CD14-positive monocyte (primary cell): ENCODE measurements at regions not wholly inside any gene's neighbourhood (a gene's known extent, or its start where the extent isn't known, plus 50 kb on each side); places are given as distances from the start of the nearest gene placed in this dataset.

Experiments
- DNase-seq, 3 donors: peaks; one replicate each; pipeline ENCODE4 v3.0.0-alpha.2; 2011 to 2022
- H2AFZ ChIP-seq: 2 replicates; pipeline ENCODE4 v1.6.0; 2012; ENCODE audit warnings: mild to moderate bottlenecking, low read depth, low read length, inconsistent platforms; ENCODE audit not compliant: insufficient read depth, poor library complexity, severe bottlenecking
- H3K27ac ChIP-seq, 2 donors: 1 replicate in 1 of 2; 2 replicates in 1 of 2; pipeline ENCODE4 v1.5.1; 2012 to 2013; ENCODE audit warnings: low read length in 2 of 2, control low read depth in 1 of 2, inconsistent platforms in 1 of 2, low read depth in 1 of 2, mild to moderate bottlenecking in 1 of 2
- H3K27me3 ChIP-seq, 2 donors: one replicate each; pipeline versions ENCODE4 v1.6.0 to v1.6.1; 2011 to 2013; ENCODE audit warnings: low read length in 2 of 2; ENCODE audit not compliant: control insufficient read depth in 2 of 2, insufficient read depth in 2 of 2
- H3K36me3 ChIP-seq, 2 donors: replicated peaks in 1 of 2; 1 replicate in 1 of 2; 2 replicates in 1 of 2; pipeline versions ENCODE4 v1.5.1 to v1.6.1; 2012 to 2013; ENCODE audit warnings: low read length in 2 of 2, control low read depth in 1 of 2, inconsistent platforms in 1 of 2, mild to moderate bottlenecking in 1 of 2; ENCODE audit not compliant: insufficient read depth in 2 of 2, control insufficient read depth in 1 of 2
- H3K4me1 ChIP-seq, 2 donors: 1 replicate in 1 of 2; 2 replicates in 1 of 2; pipeline versions ENCODE4 v1.5.1 to v1.6.1; 2012 to 2013; ENCODE audit warnings: low read length in 2 of 2, control low read depth in 1 of 2, inconsistent platforms in 1 of 2, mild to moderate bottlenecking in 1 of 2, moderate library complexity in 1 of 2; ENCODE audit not compliant: insufficient read depth in 2 of 2, control insufficient read depth in 1 of 2
- H3K4me2 ChIP-seq: replicated peaks from 2 replicates; pipeline ENCODE3; 2012; ENCODE audit warnings: low read length, moderate library complexity, mild to moderate bottlenecking; ENCODE audit not compliant: poor library complexity, severe bottlenecking; ENCODE audit errors: extremely low read depth
- H3K4me3 ChIP-seq, 3 experiments: fragments of 200-600 bp in 1 of 3; sonication (generic) in 1 of 3; replicated peaks in 1 of 3; 1 replicate in 2 of 3; 2 replicates in 1 of 3; pipeline ENCODE4 v1.5.1; 2011 to 2013; ENCODE audit warnings: low read length in 3 of 3, mild to moderate bottlenecking in 3 of 3, control low read depth in 2 of 3, low read depth in 2 of 3, inconsistent platforms in 1 of 3, moderate library complexity in 1 of 3
- H3K79me2 ChIP-seq: 2 replicates; pipeline ENCODE4 v1.6.0; 2012; ENCODE audit warnings: mild to moderate bottlenecking, control low read depth, inconsistent platforms, low read length, moderate library complexity; ENCODE audit not compliant: insufficient read depth
- H3K9ac ChIP-seq: 2 replicates; pipeline ENCODE4 v1.6.0; 2017; ENCODE audit warnings: low read length, mild to moderate bottlenecking; ENCODE audit not compliant: insufficient read depth, poor library complexity, severe bottlenecking
- H3K9me3 ChIP-seq, 2 donors: replicated peaks in 1 of 2; 1 replicate in 1 of 2; 2 replicates in 1 of 2; pipeline versions ENCODE4 v1.5.1 to v1.6.1; 2012 to 2013; ENCODE audit warnings: low read length in 2 of 2, control low read depth in 1 of 2; ENCODE audit not compliant: control insufficient read depth in 1 of 2, insufficient read depth in 1 of 2
- H4K20me1 ChIP-seq: 2 replicates; pipeline ENCODE4 v1.6.0; 2012; ENCODE audit warnings: mild to moderate bottlenecking, low read length, control low read depth, moderate library complexity; ENCODE audit not compliant: insufficient read depth
- H3K27ac Mint-ChIP-seq, 7 donors: one replicate each; pipeline ENCODE4 v1.8.0; 2020; ENCODE audit warnings: mild to moderate bottlenecking in 7 of 7, mixed read lengths in 7 of 7, moderate library complexity in 6 of 7, inconsistent platforms in 2 of 7
- H3K27me3 Mint-ChIP-seq, 3 donors: one replicate each; pipeline ENCODE4 v1.8.0; 2021 to 2022; ENCODE audit warnings: low read depth in 3 of 3, mild to moderate bottlenecking in 3 of 3, mixed read lengths in 3 of 3, moderate library complexity in 3 of 3, inconsistent platforms in 1 of 3
- H3K36me3 Mint-ChIP-seq, 2 donors: one replicate each; pipeline ENCODE4 v1.8.0; 2020; ENCODE audit warnings: mixed read lengths in 2 of 2, inconsistent platforms in 1 of 2, mild to moderate bottlenecking in 1 of 2
- H3K4me1 Mint-ChIP-seq: one replicate; pipeline ENCODE4 v1.8.0; 2020; ENCODE audit warnings: mild to moderate bottlenecking, mixed read lengths
- H3K4me3 Mint-ChIP-seq, 2 donors: one replicate each; pipeline ENCODE4 v1.8.0; 2020; ENCODE audit warnings: mild to moderate bottlenecking in 2 of 2, mixed read lengths in 2 of 2, moderate library complexity in 1 of 2
- H3K9me3 Mint-ChIP-seq, 7 donors: one replicate each; pipeline ENCODE4 v1.8.0; 2020 to 2022; ENCODE audit warnings: mixed read lengths in 7 of 7, mild to moderate bottlenecking in 6 of 7, moderate library complexity in 6 of 7, inconsistent platforms in 2 of 7
- WGBS: methylation state at CpG from one replicate; pipeline ENCODE4 v1.1.5; 2013; ENCODE audit warnings: missing lambda C conversion rate; ENCODE audit not compliant: insufficient coverage; 5-methylcytosine and 5-hydroxymethylcytosine counted together
- intact Hi-C, 2 donors: fragments of 100-400 bp; cut with micrococcal nuclease; formaldehyde crosslinking; loops; one replicate each; pipeline versions ENCODE4 v1.15.0 to v1.15.1; 2023
- TF ChIP-seq, protein P1 (sequence below): fragments of 200-600 bp; IDR thresholded peaks from one replicate; pipeline ENCODE4 v1.8.0; 2022; ENCODE audit warnings: antibody characterized with exemption, mild to moderate bottlenecking

GRCh38 chr5:20498926-20499325, 510.9 kb upstream of the CDH18 start:
- Mint-ChIP-seq H3K4me1 (no peaks in the 10 kb centered on the region), H3K9me3 (peaks cover 0 to 4% (median 3%) of the 10 kb centered on the region in 7 donors), H3K4me3 (no peak overlapping the region), H3K27ac (no peak overlapping the region), H3K36me3 (no peaks in the 10 kb centered on the region), H3K27me3 (no peaks in the 10 kb centered on the region)
- H3K27me3 ChIP-seq, result no peaks in the 10 kb centered on the region
- no peak overlapping the region for H3K9ac ChIP-seq
- no peaks in the 10 kb centered on the region for H3K9me3 ChIP-seq
- H3K27ac ChIP-seq, result no peak overlapping the region
- intact Hi-C loops, result no loop called here
- H3K36me3 ChIP-seq, result no peaks in the 10 kb centered on the region
- TF ChIP-seq, protein P1, sequence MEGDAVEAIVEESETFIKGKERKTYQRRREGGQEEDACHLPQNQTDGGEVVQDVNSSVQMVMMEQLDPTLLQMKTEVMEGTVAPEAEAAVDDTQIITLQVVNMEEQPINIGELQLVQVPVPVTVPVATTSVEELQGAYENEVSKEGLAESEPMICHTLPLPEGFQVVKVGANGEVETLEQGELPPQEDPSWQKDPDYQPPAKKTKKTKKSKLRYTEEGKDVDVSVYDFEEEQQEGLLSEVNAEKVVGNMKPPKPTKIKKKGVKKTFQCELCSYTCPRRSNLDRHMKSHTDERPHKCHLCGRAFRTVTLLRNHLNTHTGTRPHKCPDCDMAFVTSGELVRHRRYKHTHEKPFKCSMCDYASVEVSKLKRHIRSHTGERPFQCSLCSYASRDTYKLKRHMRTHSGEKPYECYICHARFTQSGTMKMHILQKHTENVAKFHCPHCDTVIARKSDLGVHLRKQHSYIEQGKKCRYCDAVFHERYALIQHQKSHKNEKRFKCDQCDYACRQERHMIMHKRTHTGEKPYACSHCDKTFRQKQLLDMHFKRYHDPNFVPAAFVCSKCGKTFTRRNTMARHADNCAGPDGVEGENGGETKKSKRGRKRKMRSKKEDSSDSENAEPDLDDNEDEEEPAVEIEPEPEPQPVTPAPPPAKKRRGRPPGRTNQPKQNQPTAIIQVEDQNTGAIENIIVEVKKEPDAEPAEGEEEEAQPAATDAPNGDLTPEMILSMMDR, result no peak
- no peak overlapping the region for H3K4me3 ChIP-seq
- no peaks in the 10 kb centered on the region for H3K4me1 ChIP-seq
- H2AFZ ChIP-seq, result no peak overlapping the region
- DNase-seq, result no peak
- H3K4me2 ChIP-seq, result no peak overlapping the region
- WGBS, result no CpG with 5 or more reads among the region's 3 CpGs
- no peaks in the 10 kb centered on the region for H3K79me2 ChIP-seq
- no peaks in the 10 kb centered on the region for H4K20me1 ChIP-seq

GRCh38 chr5:20498102-20498501, 510.1 kb upstream of the CDH18 start:
- Histone ChIP-seq H3K9me3 (no peaks in the 10 kb centered on the region), H3K79me2 (no peaks in the 10 kb centered on the region), H3K4me1 (no peaks in the 10 kb centered on the region), H3K9ac (no peak overlapping the region), H4K20me1 (no peaks in the 10 kb centered on the region), H3K27me3 (no peaks in the 10 kb centered on the region), H3K4me2 (no peak overlapping the region), H2AFZ (no peak overlapping the region), H3K27ac (no peak overlapping the region), H3K4me3 (no peak overlapping the region), H3K36me3 (no peaks in the 10 kb centered on the region)
- TF ChIP-seq, protein P1, result no peak
- H3K36me3 Mint-ChIP-seq, result no peaks in the 10 kb centered on the region
- no peak for DNase-seq
- no peaks in the 10 kb centered on the region for H3K4me1 Mint-ChIP-seq
- no peaks in the 10 kb centered on the region for H3K27me3 Mint-ChIP-seq
- H3K27ac Mint-ChIP-seq, result no peak overlapping the region
- H3K4me3 Mint-ChIP-seq, result no peak overlapping the region
- WGBS, result no CpG with 5 or more reads among the region's 1 CpG
- H3K9me3 Mint-ChIP-seq, result peaks cover 0 to 4% (median 2%) of the 10 kb centered on the region in 7 donors
- intact Hi-C loops, result no loop called here
